ENCODE measurements at regions not wholly inside any gene's neighbourhood (a gene's known extent, or its start where the extent isn't known, plus 50 kb on each side); places are given as distances from the start of the nearest gene placed in this dataset.
A peak's percentile ranks its signal among the peaks of the same experiment; 100 is the strongest.

GRCh38 chr2:176779917-176780316 lies 432.7 kb upstream of the HNRNPA3 start:
- intact Hi-C loops (cut with micrococcal nuclease; ENCODE audit: unreplicated experiment) = no loop called here
- Histone ChIP-seq H3K4me1 (ENCODE audit: insufficient read depth, low read length, poor library complexity, severe bottlenecking) (peaks cover 19% of the 10 kb centered on the region), H3K9me2 (ENCODE audit: insufficient read depth, low read length) (no peaks in the 10 kb centered on the region), H3K4me3 (ENCODE audit: low read depth, low read length, poor library complexity, severe bottlenecking) (no peak overlapping the region), H3K9me3 (ENCODE audit: low read length) (peaks cover 58% of the 10 kb centered on the region), H3K79me2 (ENCODE audit: insufficient read depth, low read depth, low read length) (no peaks in the 10 kb centered on the region), H3K4me2 (ENCODE audit: low read length) (no peak overlapping the region), H2AFZ (ENCODE audit: low read length) (0 out of 2 replicates have a peak overlapping the region, but pooled peaks have one; percentile 9), H3K27ac (ENCODE audit: low read depth, low read length, poor library complexity, severe bottlenecking) (no peak overlapping the region), H4K20me1 (ENCODE audit: insufficient read depth, low read length) (no peaks in the 10 kb centered on the region), H3K36me3 (ENCODE audit: insufficient read depth, low read length) (peaks cover 21% of the 10 kb centered on the region)
- CTCF ChIA-PET (ENCODE audit: unreplicated experiment) = no interaction called here
- BruUV-seq (replicated peaks) = no TSS peak
- POLR2A ChIA-PET = no interaction called here
- no peak for DNase-seq (ENCODE audit: low spot score)
- TF ChIP-seq CTCF (conservative IDR thresholded peaks at IDR 0.05; ENCODE audit: low read length) (no peak), EZH2phosphoT487 (IDR thresholded peaks at IDR 0.05; ENCODE audit: borderline replicate concordance, low read depth, low read length) (no peak)

GRCh38 chr2:176780348-176780747 lies 432.2 kb upstream of the HNRNPA3 start:
- intact Hi-C loops (cut with micrococcal nuclease; ENCODE audit: unreplicated experiment) = no loop called here
- Histone ChIP-seq H3K4me2 (ENCODE audit: low read length) (no peak overlapping the region), H3K36me3 (ENCODE audit: insufficient read depth, low read length) (peaks cover 21% of the 10 kb centered on the region), H4K20me1 (ENCODE audit: insufficient read depth, low read length) (no peaks in the 10 kb centered on the region), H3K4me3 (ENCODE audit: low read depth, low read length, poor library complexity, severe bottlenecking) (no peak overlapping the region), H3K9me2 (ENCODE audit: insufficient read depth, low read length) (no peaks in the 10 kb centered on the region), H3K9me3 (ENCODE audit: low read length) (peaks cover 59% of the 10 kb centered on the region), H2AFZ (ENCODE audit: low read length) (no peak overlapping the region), H3K27ac (ENCODE audit: low read depth, low read length, poor library complexity, severe bottlenecking) (no peak overlapping the region), H3K4me1 (ENCODE audit: insufficient read depth, low read length, poor library complexity, severe bottlenecking) (peaks cover 19% of the 10 kb centered on the region), H3K79me2 (ENCODE audit: insufficient read depth, low read depth, low read length) (no peaks in the 10 kb centered on the region)
- POLR2A ChIA-PET = no interaction called here
- BruUV-seq (replicated peaks) = no TSS peak
- TF ChIP-seq EZH2phosphoT487 (IDR thresholded peaks at IDR 0.05; ENCODE audit: borderline replicate concordance, low read depth, low read length) (no peak), CTCF (conservative IDR thresholded peaks at IDR 0.05; ENCODE audit: low read length) (no peak)
- CTCF ChIA-PET (ENCODE audit: unreplicated experiment) = no interaction called here
- no peak for DNase-seq (ENCODE audit: low spot score)

- peaks cover 21% of the 10 kb centered on the region for H3K36me3 ChIP-seq (ENCODE audit: insufficient read depth, low read length)
- CTCF ChIA-PET (ENCODE audit: unreplicated experiment) = no interaction called here
- H3K4me3 ChIP-seq (ENCODE audit: low read depth, low read length, poor library complexity, severe bottlenecking) = peak overlapping the region; percentile 49
- H3K9me2 ChIP-seq (ENCODE audit: insufficient read depth, low read length) = no peaks in the 10 kb centered on the region
- intact Hi-C loops (cut with micrococcal nuclease; ENCODE audit: unreplicated experiment) = no loop called here
- POLR2A ChIA-PET = interaction anchor here (1.0 to 1.4 kb wide), 2 partner anchors 13 to 27 kb away, joined by 3 to 4 read pairs; no protein-coding TSS in a partner anchor
- no TSS peak for BruUV-seq (replicated peaks)
- peak overlapping the region; percentile 46 for H3K27ac ChIP-seq (ENCODE audit: low read depth, low read length, poor library complexity, severe bottlenecking)
- peak; percentile 67 for DNase-seq (ENCODE audit: low spot score)
- no peaks in the 10 kb centered on the region for H3K79me2 ChIP-seq (ENCODE audit: insufficient read depth, low read depth, low read length)
- H3K4me1 ChIP-seq (ENCODE audit: insufficient read depth, low read length, poor library complexity, severe bottlenecking) = peaks cover 19% of the 10 kb centered on the region
- peak overlapping the region; percentile 97 for H2AFZ ChIP-seq (ENCODE audit: low read length)
- TF ChIP-seq CTCF (conservative IDR thresholded peaks at IDR 0.05; ENCODE audit: low read length) (0 out of 2 replicates have a peak, but pooled peaks have one; percentile 19), EZH2phosphoT487 (IDR thresholded peaks at IDR 0.05; ENCODE audit: borderline replicate concordance, low read depth, low read length) (no peak)
- H3K9me3 ChIP-seq (ENCODE audit: low read length) = peaks cover 68% of the 10 kb centered on the region
- H3K4me2 ChIP-seq (ENCODE audit: low read length) = peak overlapping the region; percentile 43
- no peaks in the 10 kb centered on the region for H4K20me1 ChIP-seq (ENCODE audit: insufficient read depth, low read length)
These were observed 430.9 kb upstream of the HNRNPA3 start for GRCh38 chr2:176781570-176782217.
